Tibial nerve (tissue), 3 donors: ENCODE measurements at regions not wholly inside any gene's neighbourhood (a gene's known extent, or its start where the extent isn't known, plus 50 kb on each side); places are given as distances from the start of the nearest gene placed in this dataset.

Experiments
- POLR2A ChIP-seq, 2 donors: fragments of 450-650 bp; IDR thresholded peaks; one replicate each; pipeline ENCODE4 v1.6.1; 2017; ENCODE audit warnings: antibody characterized with exemption in 2 of 2, mild to moderate bottlenecking in 2 of 2, moderate library complexity in 2 of 2
- TF ChIP-seq, protein P1 (sequence below), 5 experiments: fragments of 200-600 bp in 3 of 5; fragments of 450-650 bp in 2 of 5; sonication (generic) in 3 of 5; IDR thresholded peaks; one replicate each; pipeline ENCODE4 v1.5.1; 2016 to 2019; ENCODE audit warnings: antibody characterized with exemption in 5 of 5, mild to moderate bottlenecking in 3 of 5, moderate library complexity in 2 of 5

GRCh38 chr9:99515895-99516656 lies 294.0 kb downstream of the SEC61B start:
- no peak for TF ChIP-seq POLR2A (IDR thresholded peaks at IDR 0.05)
- TF ChIP-seq, protein P1, sequence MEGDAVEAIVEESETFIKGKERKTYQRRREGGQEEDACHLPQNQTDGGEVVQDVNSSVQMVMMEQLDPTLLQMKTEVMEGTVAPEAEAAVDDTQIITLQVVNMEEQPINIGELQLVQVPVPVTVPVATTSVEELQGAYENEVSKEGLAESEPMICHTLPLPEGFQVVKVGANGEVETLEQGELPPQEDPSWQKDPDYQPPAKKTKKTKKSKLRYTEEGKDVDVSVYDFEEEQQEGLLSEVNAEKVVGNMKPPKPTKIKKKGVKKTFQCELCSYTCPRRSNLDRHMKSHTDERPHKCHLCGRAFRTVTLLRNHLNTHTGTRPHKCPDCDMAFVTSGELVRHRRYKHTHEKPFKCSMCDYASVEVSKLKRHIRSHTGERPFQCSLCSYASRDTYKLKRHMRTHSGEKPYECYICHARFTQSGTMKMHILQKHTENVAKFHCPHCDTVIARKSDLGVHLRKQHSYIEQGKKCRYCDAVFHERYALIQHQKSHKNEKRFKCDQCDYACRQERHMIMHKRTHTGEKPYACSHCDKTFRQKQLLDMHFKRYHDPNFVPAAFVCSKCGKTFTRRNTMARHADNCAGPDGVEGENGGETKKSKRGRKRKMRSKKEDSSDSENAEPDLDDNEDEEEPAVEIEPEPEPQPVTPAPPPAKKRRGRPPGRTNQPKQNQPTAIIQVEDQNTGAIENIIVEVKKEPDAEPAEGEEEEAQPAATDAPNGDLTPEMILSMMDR (IDR thresholded peaks at IDR 0.05), result no peak
